ENCODE measurements at regions not wholly inside any gene's neighbourhood (a gene's known extent, or its start where the extent isn't known, plus 50 kb on each side); places are given as distances from the start of the nearest gene placed in this dataset.

DNA sequence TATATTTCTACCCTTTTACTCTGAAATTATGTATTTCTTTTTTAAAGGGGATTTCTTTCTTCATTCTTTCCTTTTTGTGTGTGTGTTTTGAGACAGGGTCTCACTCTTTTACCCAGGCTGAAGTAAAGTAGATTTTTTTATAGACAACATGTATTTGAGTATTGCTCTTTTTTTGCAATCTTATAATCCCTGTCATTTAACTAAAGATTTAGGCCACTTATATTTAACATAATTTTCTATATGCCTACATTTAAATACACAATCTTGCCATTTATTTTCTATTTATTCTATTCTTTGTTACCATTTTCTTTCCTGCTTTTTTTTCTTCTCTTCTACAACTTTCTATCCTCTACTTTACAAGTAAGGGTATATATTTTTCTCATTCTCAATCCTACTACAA is 416.0 kb upstream of the IRX2 start:
- CTCF ChIA-PET, result no interaction called here
- no peak for DNase-seq (ENCODE audit: low spot score)
- POLR2A ChIA-PET (ENCODE audit: low non-redundant PET), result no interaction called here
- TF ChIP-seq, protein P1, sequence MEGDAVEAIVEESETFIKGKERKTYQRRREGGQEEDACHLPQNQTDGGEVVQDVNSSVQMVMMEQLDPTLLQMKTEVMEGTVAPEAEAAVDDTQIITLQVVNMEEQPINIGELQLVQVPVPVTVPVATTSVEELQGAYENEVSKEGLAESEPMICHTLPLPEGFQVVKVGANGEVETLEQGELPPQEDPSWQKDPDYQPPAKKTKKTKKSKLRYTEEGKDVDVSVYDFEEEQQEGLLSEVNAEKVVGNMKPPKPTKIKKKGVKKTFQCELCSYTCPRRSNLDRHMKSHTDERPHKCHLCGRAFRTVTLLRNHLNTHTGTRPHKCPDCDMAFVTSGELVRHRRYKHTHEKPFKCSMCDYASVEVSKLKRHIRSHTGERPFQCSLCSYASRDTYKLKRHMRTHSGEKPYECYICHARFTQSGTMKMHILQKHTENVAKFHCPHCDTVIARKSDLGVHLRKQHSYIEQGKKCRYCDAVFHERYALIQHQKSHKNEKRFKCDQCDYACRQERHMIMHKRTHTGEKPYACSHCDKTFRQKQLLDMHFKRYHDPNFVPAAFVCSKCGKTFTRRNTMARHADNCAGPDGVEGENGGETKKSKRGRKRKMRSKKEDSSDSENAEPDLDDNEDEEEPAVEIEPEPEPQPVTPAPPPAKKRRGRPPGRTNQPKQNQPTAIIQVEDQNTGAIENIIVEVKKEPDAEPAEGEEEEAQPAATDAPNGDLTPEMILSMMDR (conservative IDR thresholded peaks at IDR 0.05; ENCODE audit: low read depth), result no peak
- H3K27ac ChIP-seq, result no peak overlapping the region

DNA sequence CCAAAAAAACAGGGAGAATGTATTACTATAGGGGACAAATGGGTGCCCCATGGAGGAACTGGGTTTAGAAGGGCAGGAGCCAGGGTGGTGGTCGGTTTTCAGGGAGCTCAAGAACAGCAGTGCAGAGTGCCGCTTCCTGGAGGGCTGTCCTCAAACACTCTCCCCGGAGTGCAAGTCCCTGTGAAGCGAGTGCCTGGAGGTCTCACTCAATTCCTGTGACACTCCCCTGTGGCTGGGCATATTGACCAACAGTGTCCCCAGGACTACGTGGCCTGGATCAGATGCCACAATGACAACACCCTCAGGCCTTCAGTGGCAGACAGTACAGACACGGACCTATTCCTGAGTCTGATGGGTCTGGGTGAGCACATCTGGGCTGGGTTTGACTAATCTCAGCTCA is 412.1 kb upstream of the IRX2 start:
- TF ChIP-seq, protein P1 (conservative IDR thresholded peaks at IDR 0.05; ENCODE audit: low read depth), result no peak
- ChIA-PET CTCF (no interaction called here), POLR2A (ENCODE audit: low non-redundant PET) (no interaction called here)
- no peak for DNase-seq (ENCODE audit: low spot score)
- no peak overlapping the region for H3K27ac ChIP-seq

DNA sequence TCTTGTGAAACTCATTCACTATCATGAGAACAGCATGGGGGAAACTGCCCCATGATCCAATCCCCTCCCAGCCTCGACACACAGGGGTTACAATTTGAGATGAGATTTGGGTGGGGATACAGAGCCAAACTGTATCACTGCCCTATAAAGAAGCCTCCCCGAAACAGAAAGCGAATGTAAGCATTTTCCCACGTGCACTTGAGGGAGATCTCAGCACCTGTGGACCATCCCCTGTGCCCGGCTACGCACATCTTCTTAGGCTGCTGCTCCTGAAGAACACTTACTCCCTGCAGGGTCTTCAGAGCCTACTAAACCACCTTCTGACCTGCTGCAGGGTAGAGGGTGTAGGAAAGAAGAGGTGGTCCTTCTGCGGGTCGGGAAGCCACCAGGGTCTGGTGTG is 410.2 kb upstream of the IRX2 start:
- DNase-seq (ENCODE audit: low spot score), result no peak
- POLR2A ChIA-PET (ENCODE audit: low non-redundant PET), result no interaction called here
- H3K27ac ChIP-seq, result no peak overlapping the region
- CTCF ChIA-PET, result no interaction called here
- TF ChIP-seq, protein P1 (conservative IDR thresholded peaks at IDR 0.05; ENCODE audit: low read depth), result no peak

DNA sequence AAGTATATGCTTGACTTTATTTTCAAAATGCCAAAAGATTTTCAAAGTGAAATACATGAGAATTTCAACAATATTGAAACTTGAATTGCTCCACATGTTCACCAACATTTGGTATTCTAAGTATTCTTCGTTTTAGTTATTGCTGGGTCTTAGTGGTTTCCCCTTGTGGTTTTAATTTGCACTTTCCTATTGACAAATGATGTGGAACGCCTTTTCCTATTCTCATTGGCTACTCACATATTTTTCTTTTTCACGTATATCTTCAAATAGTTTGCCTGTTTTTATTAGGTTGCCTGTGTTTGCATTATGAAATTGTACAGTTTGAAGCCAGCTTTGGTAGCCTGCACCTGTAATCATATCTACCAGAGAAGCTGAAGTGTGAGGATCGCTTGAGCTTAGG is 405.7 kb upstream of the IRX2 start:
- TF ChIP-seq, protein P1 (conservative IDR thresholded peaks at IDR 0.05; ENCODE audit: low read depth), result no peak
- ChIA-PET CTCF (no interaction called here), POLR2A (ENCODE audit: low non-redundant PET) (interaction anchor here (0.5 kb wide), 1 partner anchor 37 kb away, joined by 3 read pairs; no protein-coding TSS in a partner anchor)
- no peak overlapping the region for H3K27ac ChIP-seq
- DNase-seq (ENCODE audit: low spot score), result no peak

DNA sequence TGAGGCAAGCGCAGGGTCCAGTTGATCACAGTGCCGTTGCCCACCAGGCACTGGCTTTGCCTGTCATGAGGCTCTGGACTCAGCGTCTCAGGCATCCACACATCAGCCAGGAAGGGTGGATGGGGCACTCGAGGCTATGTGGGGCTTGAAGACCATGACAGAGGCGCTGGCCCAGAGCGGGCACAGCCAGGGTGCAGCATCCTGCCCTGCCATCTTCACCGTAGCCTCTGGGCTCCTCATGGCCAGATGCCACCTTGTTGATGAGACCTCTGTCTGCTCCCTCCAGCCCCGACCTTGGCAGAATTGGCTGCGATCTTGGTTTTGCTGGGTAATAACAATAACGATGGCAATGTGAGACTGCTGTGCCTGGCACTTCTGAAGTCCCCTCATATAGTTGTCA is 404.2 kb upstream of the IRX2 start:
- no peak overlapping the region for H3K27ac ChIP-seq
- TF ChIP-seq, protein P1 (conservative IDR thresholded peaks at IDR 0.05; ENCODE audit: low read depth), result no peak
- CTCF ChIA-PET, result no interaction called here

DNA sequence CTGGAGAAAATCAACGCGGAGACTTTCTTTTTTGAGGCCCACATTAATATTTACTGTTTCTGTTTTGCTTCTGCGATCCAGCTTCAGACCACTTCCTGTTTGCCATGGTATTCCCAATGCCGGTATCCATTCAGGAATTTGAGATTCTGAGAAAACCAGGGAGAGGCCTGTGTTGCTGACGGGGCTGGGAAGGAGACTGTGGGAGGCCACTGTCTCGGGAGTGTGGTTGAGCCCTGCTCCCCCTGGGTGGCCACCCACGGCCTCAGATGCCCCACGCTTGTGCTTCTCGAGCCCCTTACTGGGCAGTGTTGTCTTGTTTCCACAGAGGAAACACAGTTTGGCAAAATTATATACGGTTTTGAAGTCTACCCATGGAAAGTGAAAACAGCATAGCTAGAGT is 403.6 kb upstream of the IRX2 start:
- POLR2A ChIA-PET (ENCODE audit: low non-redundant PET), result no interaction called here
- DNase-seq (ENCODE audit: low spot score), result no peak
- CTCF ChIA-PET, result no interaction called here
- no peak overlapping the region for H3K27ac ChIP-seq
- TF ChIP-seq, protein P1 (conservative IDR thresholded peaks at IDR 0.05; ENCODE audit: low read depth), result no peak

More for the DNA sequence above, 404.2 kb upstream of the IRX2 start:
- DNase-seq (ENCODE audit: low spot score), result no peak
- POLR2A ChIA-PET (ENCODE audit: low non-redundant PET), result no interaction called here

DNA sequence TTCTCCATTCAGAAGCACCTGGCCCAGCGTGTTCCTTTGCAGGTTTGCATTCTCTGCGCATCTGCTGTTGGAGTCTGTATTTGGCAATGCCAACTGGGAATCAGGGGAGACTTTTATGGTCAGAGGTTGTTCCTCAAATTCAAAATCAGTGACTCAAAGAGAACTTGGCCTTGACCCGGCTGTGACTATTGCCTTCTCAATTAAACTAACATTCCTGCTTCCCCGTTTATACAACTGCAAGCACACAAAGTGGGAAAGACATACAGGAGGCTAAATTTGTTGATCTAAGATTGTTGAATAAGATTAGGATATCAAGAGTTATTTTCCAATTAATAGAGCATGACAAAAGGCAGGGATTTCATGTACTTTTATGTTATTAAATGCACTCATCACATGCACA is 402.4 kb upstream of the IRX2 start:
- TF ChIP-seq, protein P1 (conservative IDR thresholded peaks at IDR 0.05; ENCODE audit: low read depth), result no peak
- DNase-seq (ENCODE audit: low spot score), result no peak
- no peak overlapping the region for H3K27ac ChIP-seq
- ChIA-PET POLR2A (ENCODE audit: low non-redundant PET) (no interaction called here), CTCF (no interaction called here)
